Prostate gland (tissue), 2 donors: ENCODE measurements at regions not wholly inside any gene's neighbourhood (a gene's known extent, or its start where the extent isn't known, plus 50 kb on each side); places are given as distances from the start of the nearest gene placed in this dataset.

Source experiments
- POLR2A ChIP-seq: fragments of 450-650 bp; IDR thresholded peaks from one replicate; pipeline ENCODE4 v1.6.1; 2016; ENCODE audit warnings: antibody characterized with exemption, mild to moderate bottlenecking
- POLR2AphosphoS5 ChIP-seq: sonication (generic); formaldehyde crosslinking; IDR thresholded peaks from one replicate; pipeline ENCODE4 v1.6.1; 2017; ENCODE audit warnings: antibody characterized with exemption
- TF ChIP-seq, protein P1 (sequence below), 4 experiments: fragments of 200-600 bp in 2 of 4; fragments of 450-650 bp in 2 of 4; sonication (generic) in 2 of 4; IDR thresholded peaks; 1 replicate in 3 of 4; 2 replicates in 1 of 4; pipeline ENCODE4 v1.5.1; 2016 to 2019; ENCODE audit warnings: antibody characterized with exemption in 4 of 4, mild to moderate bottlenecking in 2 of 4, moderate library complexity in 2 of 4

- TF ChIP-seq, protein P1, sequence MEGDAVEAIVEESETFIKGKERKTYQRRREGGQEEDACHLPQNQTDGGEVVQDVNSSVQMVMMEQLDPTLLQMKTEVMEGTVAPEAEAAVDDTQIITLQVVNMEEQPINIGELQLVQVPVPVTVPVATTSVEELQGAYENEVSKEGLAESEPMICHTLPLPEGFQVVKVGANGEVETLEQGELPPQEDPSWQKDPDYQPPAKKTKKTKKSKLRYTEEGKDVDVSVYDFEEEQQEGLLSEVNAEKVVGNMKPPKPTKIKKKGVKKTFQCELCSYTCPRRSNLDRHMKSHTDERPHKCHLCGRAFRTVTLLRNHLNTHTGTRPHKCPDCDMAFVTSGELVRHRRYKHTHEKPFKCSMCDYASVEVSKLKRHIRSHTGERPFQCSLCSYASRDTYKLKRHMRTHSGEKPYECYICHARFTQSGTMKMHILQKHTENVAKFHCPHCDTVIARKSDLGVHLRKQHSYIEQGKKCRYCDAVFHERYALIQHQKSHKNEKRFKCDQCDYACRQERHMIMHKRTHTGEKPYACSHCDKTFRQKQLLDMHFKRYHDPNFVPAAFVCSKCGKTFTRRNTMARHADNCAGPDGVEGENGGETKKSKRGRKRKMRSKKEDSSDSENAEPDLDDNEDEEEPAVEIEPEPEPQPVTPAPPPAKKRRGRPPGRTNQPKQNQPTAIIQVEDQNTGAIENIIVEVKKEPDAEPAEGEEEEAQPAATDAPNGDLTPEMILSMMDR (IDR thresholded peaks at IDR 0.05): no peak
- no peak for TF ChIP-seq POLR2A
- TF ChIP-seq POLR2AphosphoS5: no peak
Observed at GRCh38 chr3:103218146-103218545, 783.3 kb downstream of the ZPLD1 start.
